Hepatocyte (in vitro differentiated cells): ENCODE measurements at regions not wholly inside any gene's neighbourhood (a gene's known extent, or its start where the extent isn't known, plus 50 kb on each side); places are given as distances from the start of the nearest gene placed in this dataset. TPM values are rescaled to one million over a fixed set of nuclear protein-coding genes. Genes with fewer than 3 reads are reported as not detected.
"Not testable (repeated sequence)": the region's sequence is repeated elsewhere in the genome, so short reads cannot be mapped to it uniquely, and the experiment has no call there.

Experiments used
- DNase-seq: peaks from one replicate; pipeline ENCODE4 v3.0.0-alpha.2; 2016; ENCODE audit warnings: low spot score
- H2AFZ ChIP-seq: fragments of 200-600 bp; sonication (generic); 2 replicates; pipeline ENCODE4 v1.6.0; 2016; ENCODE audit warnings: antibody characterized with exemption, mild to moderate bottlenecking
- H3K27ac ChIP-seq: fragments of 200-600 bp; sonication (generic); 2 replicates; pipeline ENCODE4 v1.5.1; 2016; ENCODE audit warnings: mild to moderate bottlenecking
- H3K27me3 ChIP-seq: fragments of 200-600 bp; sonication (generic); 2 replicates; pipeline ENCODE4 v1.6.1; 2016
- H3K36me3 ChIP-seq: fragments of 200-600 bp; sonication (generic); replicated peaks from 2 replicates; pipeline ENCODE4 v1.5.1; 2016; ENCODE audit warnings: low read depth; ENCODE audit not compliant: insufficient read depth
- H3K4me1 ChIP-seq: fragments of 200-600 bp; sonication (generic); 2 replicates; pipeline ENCODE4 v1.5.1; 2016; ENCODE audit warnings: mild to moderate bottlenecking, moderate library complexity; ENCODE audit not compliant: insufficient read depth
- H3K4me2 ChIP-seq: fragments of 200-600 bp; sonication (generic); 2 replicates; pipeline ENCODE4 v1.6.0; 2016
- H3K4me3 ChIP-seq: fragments of 200-600 bp; sonication (generic); 2 replicates; pipeline ENCODE4 v1.5.1; 2016; ENCODE audit warnings: mild to moderate bottlenecking
- H3K79me2 ChIP-seq: fragments of 200-600 bp; sonication (generic); 2 replicates; pipeline ENCODE4 v1.6.0; 2017; ENCODE audit warnings: mild to moderate bottlenecking
- H3K9me2 ChIP-seq: fragments of 200-600 bp; sonication (generic); replicated peaks from 2 replicates; pipeline ENCODE4 v1.6.0; 2017; ENCODE audit warnings: mild to moderate bottlenecking; ENCODE audit not compliant: insufficient read depth
- H3K9me3 ChIP-seq: fragments of 200-600 bp; sonication (generic); 2 replicates; pipeline ENCODE4 v1.5.1; 2016; ENCODE audit warnings: low read depth, mild to moderate bottlenecking
- H4K20me1 ChIP-seq: fragments of 200-600 bp; sonication (generic); 2 replicates; pipeline ENCODE4 v1.6.0; 2016; ENCODE audit warnings: mild to moderate bottlenecking; ENCODE audit not compliant: insufficient read depth, poor library complexity, severe bottlenecking
- WGBS: methylation state at CpG from one replicate; pipeline ENCODE4 v1.1.6; 2016; ENCODE audit warnings: low lambda C conversion rate; ENCODE audit errors: missing lambda C conversion rate; 5-methylcytosine and 5-hydroxymethylcytosine counted together
- small RNA-seq: library from RNA; depleted of rRNA; stranded (forward); fragments of <200 nt; gene quantifications from one replicate; pipeline ENCODE3, GENCODE V24; 2014

GRCh38 chr16:33063365-33064170 is 130.5 kb upstream of the TP53TG3C start:
- H2AFZ ChIP-seq, DNase-seq, H3K27me3 ChIP-seq, H4K20me1 ChIP-seq, H3K4me2 ChIP-seq, H3K4me3 ChIP-seq, H3K4me1 ChIP-seq, H3K79me2 ChIP-seq, H3K36me3 ChIP-seq, H3K27ac ChIP-seq, H3K9me2 ChIP-seq, H3K9me3 ChIP-seq: not testable (repeated sequence)
- 77% methylated on average over 1 of the region's 1 CpG for WGBS

GRCh38 chr16:33064454-33065073 is 129.5 kb upstream of the TP53TG3C start:
- H2AFZ ChIP-seq, H3K9me3 ChIP-seq, H3K4me3 ChIP-seq, H3K27ac ChIP-seq, H3K4me1 ChIP-seq, H3K36me3 ChIP-seq, H3K4me2 ChIP-seq, DNase-seq, H3K27me3 ChIP-seq, H3K9me2 ChIP-seq, H3K79me2 ChIP-seq, H4K20me1 ChIP-seq: not testable (repeated sequence)
- WGBS, result 50% methylated on average over 2 of the region's 2 CpGs

Small RNA genes in the stretch of these regions (small RNA-seq; reads per million reads assigned to genes)
- gene AC145350.3, result not detected
